GM12873 (cell line): ENCODE measurements at regions not wholly inside any gene's neighbourhood (a gene's known extent, or its start where the extent isn't known, plus 50 kb on each side); places are given as distances from the start of the nearest gene placed in this dataset.

Experiments used
- CTCF ChIP-seq: IDR thresholded peaks from 2 replicates; pipeline ENCODE4 v1.5.1; 2012; ENCODE audit warnings: low read depth, mild to moderate bottlenecking, moderate library complexity, low read length, control low read depth; ENCODE audit not compliant: insufficient read depth; ENCODE audit errors: missing control alignments

GRCh38 chr6:85163156-85164080, 286.5 kb upstream of the NT5E start:
- TF ChIP-seq CTCF, result no peak

DNA sequence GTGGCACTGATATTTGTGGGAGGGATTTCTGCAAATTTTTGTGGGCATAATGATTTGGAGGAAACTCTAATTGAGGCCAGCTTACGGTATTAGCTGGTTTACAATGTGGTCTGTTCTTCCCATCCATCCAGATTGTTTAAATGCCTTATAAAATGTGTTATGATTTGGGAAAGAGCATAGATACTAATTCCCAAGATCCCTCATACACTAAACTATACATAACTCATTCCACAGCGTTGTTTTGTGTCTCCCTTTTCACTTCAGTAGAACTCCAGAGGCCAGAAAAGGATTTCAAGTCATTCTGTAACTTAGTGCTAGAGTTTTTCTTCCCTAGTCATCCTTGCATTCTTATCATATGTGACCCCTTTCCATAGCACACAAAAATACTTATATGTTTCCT, 292.6 kb upstream of the NT5E start:
- TF ChIP-seq CTCF, result no peak

GRCh38 chr6:85143676-85144075, 306.2 kb upstream of the NT5E start:
- no peak for TF ChIP-seq CTCF

DNA sequence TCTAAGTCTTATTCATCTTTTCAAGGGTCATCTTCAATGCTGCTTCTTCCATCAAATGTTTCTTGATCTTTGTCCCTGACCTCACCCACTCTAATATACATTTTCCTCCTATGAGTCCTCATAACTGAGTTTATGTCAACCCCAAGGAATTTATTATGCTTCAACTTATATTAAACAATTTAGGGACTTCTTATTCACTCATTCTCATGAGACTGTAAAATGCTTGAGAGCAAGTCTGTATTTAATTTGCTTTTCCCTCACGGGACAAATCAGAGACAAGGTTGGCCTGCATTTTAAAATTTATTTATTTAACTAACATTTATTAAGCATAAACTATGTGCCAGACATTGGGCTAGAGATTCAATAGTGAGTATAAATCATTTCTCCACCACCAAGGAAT, 312.0 kb upstream of the NT5E start:
- no peak for TF ChIP-seq CTCF

- no peak for TF ChIP-seq CTCF
Measured at GRCh38 chr6:85136310-85136709, 313.6 kb upstream of the NT5E start.

GRCh38 chr6:85135376-85136094, 314.3 kb upstream of the NT5E start:
- TF ChIP-seq CTCF, result no peak

GRCh38 chr6:85134172-85134571, 315.7 kb upstream of the NT5E start:
- TF ChIP-seq CTCF, result no peak
